Astrocyte of the spinal cord (primary cell): ENCODE measurements at regions not wholly inside any gene's neighbourhood (a gene's known extent, or its start where the extent isn't known, plus 50 kb on each side); places are given as distances from the start of the nearest gene placed in this dataset.

Experiments used
- DNase-seq: peaks from one replicate; pipeline ENCODE4 v3.0.0; 2011; ENCODE audit warnings: low read depth, low spot score
- H3K4me3 ChIP-seq: 2 replicates; pipeline ENCODE4 v1.5.1; 2011; ENCODE audit warnings: low read depth, mild to moderate bottlenecking, low read length, moderate library complexity
- in situ Hi-C: cut with HindIII; loops from 2 replicates; pipeline ENCODE4 v1.10.0; 2017; ENCODE audit warnings: low sequenced_read_pairs
- TF ChIP-seq, protein P1 (sequence below): IDR thresholded peaks from 2 replicates; pipeline ENCODE4 v1.5.1; 2012; ENCODE audit warnings: low read depth, mild to moderate bottlenecking, low read length, inconsistent platforms

DNA sequence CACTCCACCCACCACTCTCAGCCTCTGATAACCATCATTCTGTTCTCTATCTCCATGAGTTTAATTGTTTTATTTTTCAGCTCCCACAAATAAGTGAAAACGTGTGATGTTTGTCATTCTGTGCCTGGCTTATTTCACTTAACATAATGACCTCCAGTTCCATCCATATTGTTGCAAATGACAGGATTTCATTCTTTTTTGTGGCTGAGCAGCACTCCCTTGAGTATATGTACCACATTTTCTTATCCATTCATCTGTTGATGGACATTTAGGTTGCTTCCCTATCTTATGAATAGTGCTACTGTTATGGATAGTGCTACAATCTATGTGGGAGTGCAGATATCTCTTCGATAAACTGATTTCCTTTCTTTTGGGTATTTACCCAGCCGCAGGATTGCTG is 103.3 kb upstream of the PDE7B start:
- TF ChIP-seq, protein P1, sequence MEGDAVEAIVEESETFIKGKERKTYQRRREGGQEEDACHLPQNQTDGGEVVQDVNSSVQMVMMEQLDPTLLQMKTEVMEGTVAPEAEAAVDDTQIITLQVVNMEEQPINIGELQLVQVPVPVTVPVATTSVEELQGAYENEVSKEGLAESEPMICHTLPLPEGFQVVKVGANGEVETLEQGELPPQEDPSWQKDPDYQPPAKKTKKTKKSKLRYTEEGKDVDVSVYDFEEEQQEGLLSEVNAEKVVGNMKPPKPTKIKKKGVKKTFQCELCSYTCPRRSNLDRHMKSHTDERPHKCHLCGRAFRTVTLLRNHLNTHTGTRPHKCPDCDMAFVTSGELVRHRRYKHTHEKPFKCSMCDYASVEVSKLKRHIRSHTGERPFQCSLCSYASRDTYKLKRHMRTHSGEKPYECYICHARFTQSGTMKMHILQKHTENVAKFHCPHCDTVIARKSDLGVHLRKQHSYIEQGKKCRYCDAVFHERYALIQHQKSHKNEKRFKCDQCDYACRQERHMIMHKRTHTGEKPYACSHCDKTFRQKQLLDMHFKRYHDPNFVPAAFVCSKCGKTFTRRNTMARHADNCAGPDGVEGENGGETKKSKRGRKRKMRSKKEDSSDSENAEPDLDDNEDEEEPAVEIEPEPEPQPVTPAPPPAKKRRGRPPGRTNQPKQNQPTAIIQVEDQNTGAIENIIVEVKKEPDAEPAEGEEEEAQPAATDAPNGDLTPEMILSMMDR: no peak
- in situ Hi-C loops: no loop called here
- H3K4me3 ChIP-seq: no peak overlapping the region
- no peak for DNase-seq

DNA sequence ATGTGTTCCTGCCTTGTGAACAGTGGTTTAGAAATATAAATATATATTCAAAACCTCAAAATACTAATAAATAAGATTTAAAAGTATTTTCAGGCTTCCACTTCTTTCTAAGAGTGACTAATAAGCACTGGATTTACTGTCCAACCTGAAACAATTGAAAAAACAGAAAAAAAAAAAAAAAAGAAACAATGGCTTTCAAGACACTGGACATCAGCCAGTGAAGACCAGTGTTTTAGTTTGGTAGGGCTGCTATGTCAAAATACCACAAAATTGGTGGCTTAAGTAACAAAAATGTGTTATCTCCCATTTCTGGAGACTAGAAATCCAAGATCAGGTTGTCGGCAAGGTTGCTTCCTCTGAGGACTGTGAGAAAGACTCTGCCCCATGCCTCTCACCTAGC is 101.4 kb upstream of the PDE7B start:
- DNase-seq: no peak
- no peak overlapping the region for H3K4me3 ChIP-seq
- TF ChIP-seq, protein P1: no peak
- in situ Hi-C loops: no loop called here

DNA sequence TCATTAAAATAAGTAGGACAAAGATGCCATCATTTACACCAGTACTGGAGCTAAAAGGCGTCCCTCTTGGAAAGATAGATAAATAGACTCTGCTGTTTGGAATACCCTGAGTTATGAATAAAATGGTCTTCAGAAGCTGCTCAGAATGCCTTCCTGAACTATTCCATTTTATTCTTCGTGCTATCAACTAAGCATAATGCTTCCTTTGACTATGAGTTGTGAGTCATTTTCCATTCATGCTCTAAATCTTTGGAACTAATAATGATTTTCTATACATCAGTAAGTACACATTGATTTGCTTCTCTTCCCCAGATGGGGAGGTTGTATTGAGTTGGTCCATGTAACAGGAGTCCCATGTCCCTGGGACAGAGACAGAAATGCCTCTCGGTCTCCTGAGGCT is 98.3 kb upstream of the PDE7B start:
- H3K4me3 ChIP-seq: no peak overlapping the region
- TF ChIP-seq, protein P1: no peak
- in situ Hi-C loops: no loop called here
- DNase-seq: no peak

DNA sequence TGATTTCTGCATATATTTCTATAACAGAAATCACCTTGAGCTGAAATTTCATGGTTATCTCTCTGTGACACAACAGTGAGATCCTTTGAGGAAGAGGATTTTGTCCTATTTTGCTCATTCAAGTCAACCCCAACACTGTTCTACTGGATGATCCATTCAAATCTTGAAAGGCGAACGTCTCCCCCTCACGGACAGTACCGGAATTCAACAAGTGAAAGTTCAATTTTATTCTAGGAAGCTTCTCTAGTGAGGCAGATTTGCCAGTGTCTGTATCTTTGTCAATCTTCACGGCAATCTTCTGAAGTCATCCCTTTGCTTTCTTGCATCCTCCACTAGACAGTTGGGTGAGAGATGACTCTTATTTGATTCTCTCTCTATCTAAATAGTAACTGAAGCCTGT is 91.7 kb upstream of the PDE7B start:
- TF ChIP-seq, protein P1: peak; percentile 37
- in situ Hi-C loops: no loop called here
- peak; percentile 35 for DNase-seq
- H3K4me3 ChIP-seq: no peak overlapping the region

DNA sequence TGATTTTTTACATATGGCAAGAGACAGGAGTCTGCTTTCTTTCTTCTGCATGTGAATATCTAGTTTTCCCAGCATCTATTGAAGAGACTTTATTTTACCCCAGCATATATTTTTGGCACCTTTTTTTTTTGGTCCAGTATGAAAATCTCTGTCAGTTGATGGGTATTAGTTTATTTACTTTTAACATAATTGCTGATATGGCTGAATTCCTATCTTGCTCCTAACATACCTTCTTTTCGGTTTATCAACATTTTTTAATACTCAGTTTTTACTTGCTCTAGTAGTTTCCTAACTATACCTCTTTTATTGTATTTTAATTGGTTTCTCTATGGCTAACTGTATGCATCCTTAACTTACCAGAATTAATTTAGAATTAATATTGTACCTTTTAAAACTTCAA is 77.5 kb upstream of the PDE7B start:
- H3K4me3 ChIP-seq: no peak overlapping the region
- no peak for DNase-seq
- TF ChIP-seq, protein P1: no peak
- in situ Hi-C loops: no loop called here

DNA sequence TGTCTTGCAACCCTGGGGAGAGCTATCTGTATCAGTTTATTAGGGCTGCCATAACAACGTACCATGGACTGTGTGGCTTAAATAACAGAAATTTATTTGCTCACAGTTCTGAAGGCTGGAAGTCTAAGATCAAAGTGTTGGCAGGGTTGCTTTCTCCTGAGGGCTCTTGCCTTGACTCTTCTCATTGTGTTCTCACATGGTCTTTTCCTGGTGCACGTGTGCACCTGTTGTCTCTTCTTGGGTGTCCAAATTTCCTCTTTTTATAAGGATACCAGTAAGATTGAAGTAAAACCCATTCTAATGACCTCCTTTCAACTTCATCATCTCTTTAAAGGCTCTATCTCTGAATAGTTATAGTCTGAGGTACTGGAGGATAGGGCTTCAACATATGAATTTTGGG is 72.3 kb upstream of the PDE7B start:
- in situ Hi-C loops: no loop called here
- TF ChIP-seq, protein P1: no peak
- no peak overlapping the region for H3K4me3 ChIP-seq
- DNase-seq: no peak

DNA sequence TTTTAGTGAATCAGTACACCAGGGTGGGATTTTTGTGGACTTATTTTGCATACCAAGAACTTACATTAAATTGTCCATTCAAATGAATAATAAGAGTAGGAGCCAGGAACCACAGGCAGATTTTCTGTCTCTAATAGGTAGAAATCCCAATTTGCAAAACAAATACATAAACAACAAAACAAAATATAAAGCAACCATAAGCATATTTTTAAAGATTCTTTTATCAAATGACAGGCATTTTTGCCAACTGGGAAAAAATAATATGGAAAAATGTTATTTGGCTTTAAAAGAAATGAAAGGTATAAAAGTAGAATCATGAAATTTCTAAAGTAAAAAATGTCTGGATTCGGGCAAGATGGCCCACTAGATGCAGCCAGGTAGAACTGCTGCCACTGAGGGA is 71.2 kb upstream of the PDE7B start:
- TF ChIP-seq, protein P1: no peak
- H3K4me3 ChIP-seq: no peak overlapping the region
- in situ Hi-C loops: no loop called here
- DNase-seq: no peak
